ENCODE measurements at regions not wholly inside any gene's neighbourhood (a gene's known extent, or its start where the extent isn't known, plus 50 kb on each side); places are given as distances from the start of the nearest gene placed in this dataset.
A peak's percentile ranks its signal among the peaks of the same experiment; 100 is the strongest.

GRCh38 chr17:77320485-77321256, 179.9 kb downstream of the SEC14L1 start (continued):
- TF ChIP-seq E2F6 (IDR thresholded peaks at IDR 0.05; ENCODE audit: borderline replicate concordance in 1 of 2, extremely low read depth in 1 of 2, insufficient read depth in 1 of 2, insufficient read length in 1 of 2, low read depth in 1 of 2, low read length in 1 of 2, poor library complexity in 1 of 2, severe bottlenecking in 1 of 2) (peak; percentile 72 to 83), MGA (IDR thresholded peaks at IDR 0.05) (peak; percentile 93), FOXP1 (CRISPR knock-in tag; IDR thresholded peaks at IDR 0.05) (0 out of 2 replicates have a peak, but pooled peaks have one; percentile 12), SMARCC2 (IDR thresholded peaks at IDR 0.05; ENCODE audit: low read depth) (0 out of 2 replicates have a peak, but pooled peaks have one; percentile 25), ZNF395 (CRISPR knock-in tag; IDR thresholded peaks at IDR 0.05) (0 out of 2 replicates have a peak, but pooled peaks have one; percentile 35), KDM5B (IDR thresholded peaks at IDR 0.05; ENCODE audit: insufficient replicate concordance, low read depth, low read length) (peak; percentile 22)
